Endodermal cell (in vitro differentiated cells): ENCODE measurements at regions not wholly inside any gene's neighbourhood (a gene's known extent, or its start where the extent isn't known, plus 50 kb on each side); places are given as distances from the start of the nearest gene placed in this dataset.

ENCODE experiments used
- DNase-seq: peaks from one replicate; pipeline ENCODE4 v3.0.0-alpha.2; 2017
- H3K27ac ChIP-seq: 2 replicates; pipeline ENCODE4 v1.5.1; 2013; ENCODE audit warnings: mild to moderate bottlenecking, low read depth, low read length, moderate library complexity
- H3K27me3 ChIP-seq: 2 replicates; pipeline ENCODE4 v1.6.1; 2013; ENCODE audit warnings: mild to moderate bottlenecking, low read length, moderate library complexity; ENCODE audit not compliant: insufficient read depth, control insufficient read depth, poor library complexity, severe bottlenecking
- H3K36me3 ChIP-seq: 2 replicates; pipeline ENCODE4 v1.7.0; 2013; ENCODE audit warnings: mild to moderate bottlenecking, low read length, moderate library complexity; ENCODE audit not compliant: control insufficient read depth, insufficient read depth
- H3K4me1 ChIP-seq: one replicate; pipeline ENCODE4 v1.7.0; 2013; ENCODE audit warnings: low read length; ENCODE audit not compliant: control insufficient read depth, insufficient read depth
- H3K4me3 ChIP-seq: 2 replicates; pipeline ENCODE4 v1.5.1; 2013; ENCODE audit warnings: mild to moderate bottlenecking, low read length, moderate library complexity
- H3K9ac ChIP-seq: 2 replicates; pipeline ENCODE4 v1.6.1; 2013; ENCODE audit warnings: mild to moderate bottlenecking, low read length, moderate library complexity; ENCODE audit not compliant: poor library complexity, severe bottlenecking; ENCODE audit errors: extremely low read depth
- H3K9me3 ChIP-seq: 2 replicates; pipeline ENCODE4 v1.6.1; 2013; ENCODE audit warnings: mild to moderate bottlenecking, low read length, moderate library complexity; ENCODE audit not compliant: control insufficient read depth
- H3K27ac Mint-ChIP-seq: 2 replicates; pipeline ENCODE4 v1.8.0; 2020; ENCODE audit warnings: mixed read lengths
- H3K27me3 Mint-ChIP-seq: 2 replicates; pipeline ENCODE4 v1.8.0; 2021; ENCODE audit warnings: mild to moderate bottlenecking, mixed read lengths; ENCODE audit not compliant: insufficient read depth
- H3K36me3 Mint-ChIP-seq: 2 replicates; pipeline ENCODE4 v1.8.0; 2020; ENCODE audit warnings: low read depth, mixed read lengths
- H3K4me1 Mint-ChIP-seq: 2 replicates; pipeline ENCODE4 v1.8.0; 2020; ENCODE audit warnings: mixed read lengths
- H3K4me3 Mint-ChIP-seq: 2 replicates; pipeline ENCODE4 v1.8.0; 2020; ENCODE audit warnings: mild to moderate bottlenecking, moderate library complexity, mixed read lengths
- H3K9me3 Mint-ChIP-seq: 2 replicates; pipeline ENCODE4 v1.8.0; 2020; ENCODE audit warnings: mild to moderate bottlenecking, mixed read lengths
- CTCF ChIP-seq: fragments of 200-600 bp; sonication (generic); conservative IDR thresholded peaks from 2 replicates; pipeline ENCODE4 v1.5.0; 2021; ENCODE audit warnings: antibody characterized with exemption, mild to moderate bottlenecking
- WGBS, 2 experiments: methylation state at CpG; one replicate each; pipeline versions ENCODE4 v1.1.5 to v1.1.7; 2013; ENCODE audit warnings: missing lambda C conversion rate in 2 of 2, mixed read lengths in 1 of 2; ENCODE audit not compliant: insufficient coverage in 1 of 2, insufficient read length in 1 of 2; 5-methylcytosine and 5-hydroxymethylcytosine counted together

GRCh38 chr4:178136736-178137345 is 694.6 kb upstream of the AGA start:
- no peak overlapping the region for H3K4me3 Mint-ChIP-seq
- Histone ChIP-seq H3K9ac (no peak overlapping the region), H3K36me3 (no peaks in the 10 kb centered on the region), H3K27ac (no peak overlapping the region), H3K4me3 (no peak overlapping the region), H3K9me3 (no peaks in the 10 kb centered on the region), H3K27me3 (no peaks in the 10 kb centered on the region), H3K4me1 (no peaks in the 10 kb centered on the region)
- H3K27me3 Mint-ChIP-seq, result no peaks in the 10 kb centered on the region
- 92 to 94% methylated on average over 16 to 18 of the region's 19 CpGs for WGBS, 2 experiments
- no peak for TF ChIP-seq CTCF
- no peak overlapping the region for H3K27ac Mint-ChIP-seq
- H3K36me3 Mint-ChIP-seq, result no peaks in the 10 kb centered on the region
- H3K4me1 Mint-ChIP-seq, result no peaks in the 10 kb centered on the region
- H3K9me3 Mint-ChIP-seq, result no peaks in the 10 kb centered on the region
- DNase-seq, result no peak

- H3K36me3 Mint-ChIP-seq, result no peaks in the 10 kb centered on the region
- no peak overlapping the region for H3K4me3 Mint-ChIP-seq
- WGBS, 2 experiments, result 93 to 95% methylated on average over 14 to 22 of the region's 22 CpGs
- H3K9me3 Mint-ChIP-seq, result no peaks in the 10 kb centered on the region
- Histone ChIP-seq H3K9ac (no peak overlapping the region), H3K4me3 (no peak overlapping the region), H3K27ac (no peak overlapping the region), H3K27me3 (no peaks in the 10 kb centered on the region), H3K9me3 (no peaks in the 10 kb centered on the region), H3K4me1 (no peaks in the 10 kb centered on the region), H3K36me3 (no peaks in the 10 kb centered on the region)
- H3K27me3 Mint-ChIP-seq, result no peaks in the 10 kb centered on the region
- no peak overlapping the region for H3K27ac Mint-ChIP-seq
- no peaks in the 10 kb centered on the region for H3K4me1 Mint-ChIP-seq
- TF ChIP-seq CTCF, result no peak
- no peak for DNase-seq
Observed at GRCh38 chr4:178137732-178138471, 695.7 kb upstream of the AGA start.

- H3K9me3 Mint-ChIP-seq, result no peaks in the 10 kb centered on the region
- no peaks in the 10 kb centered on the region for H3K27me3 ChIP-seq
- no peaks in the 10 kb centered on the region for H3K36me3 Mint-ChIP-seq
- no peak for TF ChIP-seq CTCF
- H3K4me3 ChIP-seq, result no peak overlapping the region
- H3K27me3 Mint-ChIP-seq, result no peaks in the 10 kb centered on the region
- no peaks in the 10 kb centered on the region for H3K36me3 ChIP-seq
- 93 to 96% methylated on average over 3 to 13 of the region's 13 CpGs for WGBS, 2 experiments
- H3K4me1 ChIP-seq, result no peaks in the 10 kb centered on the region
- H3K4me3 Mint-ChIP-seq, result no peak overlapping the region
- no peaks in the 10 kb centered on the region for H3K9me3 ChIP-seq
- H3K27ac Mint-ChIP-seq, result no peak overlapping the region
- no peak overlapping the region for H3K27ac ChIP-seq
- DNase-seq, result no peak
- no peak overlapping the region for H3K9ac ChIP-seq
- no peaks in the 10 kb centered on the region for H3K4me1 Mint-ChIP-seq
Observed at GRCh38 chr4:178138491-178138890, 696.3 kb upstream of the AGA start.
